ENCODE measurements at regions not wholly inside any gene's neighbourhood (a gene's known extent, or its start where the extent isn't known, plus 50 kb on each side); places are given as distances from the start of the nearest gene placed in this dataset.

GRCh38 chr4:60389633-60390032 is 810.5 kb upstream of the ADGRL3 start:
- TF ChIP-seq, protein P1, sequence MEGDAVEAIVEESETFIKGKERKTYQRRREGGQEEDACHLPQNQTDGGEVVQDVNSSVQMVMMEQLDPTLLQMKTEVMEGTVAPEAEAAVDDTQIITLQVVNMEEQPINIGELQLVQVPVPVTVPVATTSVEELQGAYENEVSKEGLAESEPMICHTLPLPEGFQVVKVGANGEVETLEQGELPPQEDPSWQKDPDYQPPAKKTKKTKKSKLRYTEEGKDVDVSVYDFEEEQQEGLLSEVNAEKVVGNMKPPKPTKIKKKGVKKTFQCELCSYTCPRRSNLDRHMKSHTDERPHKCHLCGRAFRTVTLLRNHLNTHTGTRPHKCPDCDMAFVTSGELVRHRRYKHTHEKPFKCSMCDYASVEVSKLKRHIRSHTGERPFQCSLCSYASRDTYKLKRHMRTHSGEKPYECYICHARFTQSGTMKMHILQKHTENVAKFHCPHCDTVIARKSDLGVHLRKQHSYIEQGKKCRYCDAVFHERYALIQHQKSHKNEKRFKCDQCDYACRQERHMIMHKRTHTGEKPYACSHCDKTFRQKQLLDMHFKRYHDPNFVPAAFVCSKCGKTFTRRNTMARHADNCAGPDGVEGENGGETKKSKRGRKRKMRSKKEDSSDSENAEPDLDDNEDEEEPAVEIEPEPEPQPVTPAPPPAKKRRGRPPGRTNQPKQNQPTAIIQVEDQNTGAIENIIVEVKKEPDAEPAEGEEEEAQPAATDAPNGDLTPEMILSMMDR (IDR thresholded peaks at IDR 0.05): no peak

GRCh38 chr4:60396341-60397049 is 803.6 kb upstream of the ADGRL3 start:
- TF ChIP-seq, protein P1 (IDR thresholded peaks at IDR 0.05): no peak

DNA sequence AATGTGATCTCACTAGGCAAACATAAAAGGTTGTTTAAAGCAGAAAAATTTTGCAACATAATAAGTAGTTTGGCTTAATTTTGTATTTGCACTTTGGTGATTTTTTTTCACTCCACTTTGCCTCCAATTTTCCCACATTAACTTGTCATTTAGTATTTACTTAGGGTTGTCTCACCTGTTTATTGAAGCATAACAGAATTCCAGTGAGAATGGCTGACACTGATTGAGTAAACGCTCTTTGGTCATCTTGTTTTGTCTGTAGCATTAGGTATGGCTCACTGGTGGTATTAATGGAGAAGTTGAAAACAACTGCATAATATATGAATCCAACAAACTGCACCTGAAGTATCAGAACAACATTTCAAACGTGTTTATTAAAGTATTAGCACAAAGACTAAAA is 799.5 kb upstream of the ADGRL3 start:
- TF ChIP-seq, protein P1 (IDR thresholded peaks at IDR 0.05): no peak

- TF ChIP-seq, protein P1 (IDR thresholded peaks at IDR 0.05): no peak
Observed at GRCh38 chr4:60404027-60404426, 796.1 kb upstream of the ADGRL3 start.

- TF ChIP-seq, protein P1 (IDR thresholded peaks at IDR 0.05): no peak
Observed at GRCh38 chr4:60422439-60422838, 777.7 kb upstream of the ADGRL3 start.

DNA sequence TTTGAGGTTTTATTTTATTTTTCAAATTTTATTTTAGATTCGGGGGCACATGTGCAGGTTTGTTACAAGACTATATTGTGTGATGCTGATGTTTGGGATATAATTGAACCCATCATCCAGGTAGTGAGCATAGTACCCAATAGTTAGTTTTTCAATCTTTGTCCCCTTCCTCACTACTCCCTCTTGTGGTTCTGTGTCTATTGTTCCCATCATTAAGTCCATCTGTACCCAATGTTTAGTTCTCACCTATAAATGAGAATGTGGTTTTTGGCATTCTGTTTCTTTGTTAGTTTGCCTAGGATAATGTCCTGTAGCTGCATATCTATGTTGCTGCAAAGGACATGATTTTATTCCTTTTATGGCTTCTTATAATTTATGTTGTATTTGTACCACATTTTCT is 767.2 kb upstream of the ADGRL3 start:
- TF ChIP-seq, protein P1 (IDR thresholded peaks at IDR 0.05): no peak; the same call in 1 of the 2 replicates

DNA sequence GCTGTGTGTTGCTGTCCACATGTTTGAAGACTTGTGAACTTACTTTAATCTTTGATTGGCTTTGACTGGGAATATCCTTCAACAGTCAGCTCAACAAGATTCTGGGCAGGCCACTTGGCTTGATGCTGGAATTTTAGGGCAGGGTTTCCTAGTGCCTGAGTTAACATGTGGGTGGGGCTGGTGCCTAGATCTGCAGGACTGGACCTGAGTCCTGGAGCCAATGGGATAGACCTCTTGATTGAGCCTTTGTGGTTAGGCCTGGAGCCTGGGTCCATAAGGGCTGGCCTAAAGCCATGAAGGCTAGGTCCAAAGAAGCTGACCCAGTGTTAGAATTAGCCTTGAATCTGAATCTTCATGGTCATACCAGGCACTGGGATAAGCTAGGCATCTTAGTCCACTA is 757.1 kb upstream of the ADGRL3 start:
- TF ChIP-seq, protein P1 (IDR thresholded peaks at IDR 0.05): no peak

GRCh38 chr4:60443796-60444195 is 756.3 kb upstream of the ADGRL3 start:
- TF ChIP-seq, protein P1 (IDR thresholded peaks at IDR 0.05): no peak
